Astrocyte of the spinal cord (primary cell): ENCODE measurements at regions not wholly inside any gene's neighbourhood (a gene's known extent, or its start where the extent isn't known, plus 50 kb on each side); places are given as distances from the start of the nearest gene placed in this dataset.

ENCODE experiments used
- DNase-seq: peaks from one replicate; pipeline ENCODE4 v3.0.0; 2011; ENCODE audit warnings: low read depth, low spot score
- H3K4me3 ChIP-seq: 2 replicates; pipeline ENCODE4 v1.5.1; 2011; ENCODE audit warnings: low read depth, mild to moderate bottlenecking, low read length, moderate library complexity
- in situ Hi-C: cut with HindIII; loops from 2 replicates; pipeline ENCODE4 v1.10.0; 2017; ENCODE audit warnings: low sequenced_read_pairs
- TF ChIP-seq, protein P1 (sequence below): IDR thresholded peaks from 2 replicates; pipeline ENCODE4 v1.5.1; 2012; ENCODE audit warnings: low read depth, mild to moderate bottlenecking, low read length, inconsistent platforms

DNA sequence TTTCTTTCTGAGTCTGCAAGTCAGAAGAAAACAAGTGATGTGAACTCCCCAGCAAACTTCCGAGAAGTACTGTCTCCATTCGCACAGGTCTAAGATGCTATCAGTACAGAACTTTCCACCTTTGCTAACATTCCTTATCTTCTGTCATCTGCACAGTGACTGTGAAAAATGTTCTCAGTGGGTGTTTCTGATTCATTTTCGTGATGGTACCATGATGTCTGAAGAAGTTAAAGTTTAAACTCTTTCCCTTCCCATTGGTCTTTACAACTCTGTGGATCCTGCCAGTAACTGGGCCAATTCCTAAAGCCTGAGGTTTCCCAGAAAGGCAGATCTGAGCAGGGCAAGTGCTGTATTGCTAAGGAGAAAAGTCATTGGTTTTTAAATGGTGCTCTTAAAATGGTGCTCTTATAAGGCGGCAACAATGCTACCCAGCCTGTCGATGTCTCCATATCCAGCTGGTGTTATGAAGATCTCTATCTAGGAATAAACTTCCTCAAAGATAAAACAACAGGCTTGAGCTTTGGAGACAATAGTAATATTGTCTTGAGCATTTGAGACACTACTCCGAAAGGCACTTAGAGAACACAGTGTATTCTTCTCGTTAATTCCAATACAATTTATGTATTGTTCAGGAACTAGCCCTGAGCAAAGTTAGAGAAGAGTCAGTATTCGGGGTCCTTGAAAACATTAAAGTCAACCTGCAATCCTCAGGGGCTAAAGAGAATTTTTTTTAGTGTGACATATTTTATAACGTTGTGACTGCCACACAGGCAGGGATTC is 232.3 kb downstream of the OSR1 start:
- TF ChIP-seq, protein P1, sequence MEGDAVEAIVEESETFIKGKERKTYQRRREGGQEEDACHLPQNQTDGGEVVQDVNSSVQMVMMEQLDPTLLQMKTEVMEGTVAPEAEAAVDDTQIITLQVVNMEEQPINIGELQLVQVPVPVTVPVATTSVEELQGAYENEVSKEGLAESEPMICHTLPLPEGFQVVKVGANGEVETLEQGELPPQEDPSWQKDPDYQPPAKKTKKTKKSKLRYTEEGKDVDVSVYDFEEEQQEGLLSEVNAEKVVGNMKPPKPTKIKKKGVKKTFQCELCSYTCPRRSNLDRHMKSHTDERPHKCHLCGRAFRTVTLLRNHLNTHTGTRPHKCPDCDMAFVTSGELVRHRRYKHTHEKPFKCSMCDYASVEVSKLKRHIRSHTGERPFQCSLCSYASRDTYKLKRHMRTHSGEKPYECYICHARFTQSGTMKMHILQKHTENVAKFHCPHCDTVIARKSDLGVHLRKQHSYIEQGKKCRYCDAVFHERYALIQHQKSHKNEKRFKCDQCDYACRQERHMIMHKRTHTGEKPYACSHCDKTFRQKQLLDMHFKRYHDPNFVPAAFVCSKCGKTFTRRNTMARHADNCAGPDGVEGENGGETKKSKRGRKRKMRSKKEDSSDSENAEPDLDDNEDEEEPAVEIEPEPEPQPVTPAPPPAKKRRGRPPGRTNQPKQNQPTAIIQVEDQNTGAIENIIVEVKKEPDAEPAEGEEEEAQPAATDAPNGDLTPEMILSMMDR: no peak
- DNase-seq: no peak
- in situ Hi-C loops: no loop called here
- no peak overlapping the region for H3K4me3 ChIP-seq

DNA sequence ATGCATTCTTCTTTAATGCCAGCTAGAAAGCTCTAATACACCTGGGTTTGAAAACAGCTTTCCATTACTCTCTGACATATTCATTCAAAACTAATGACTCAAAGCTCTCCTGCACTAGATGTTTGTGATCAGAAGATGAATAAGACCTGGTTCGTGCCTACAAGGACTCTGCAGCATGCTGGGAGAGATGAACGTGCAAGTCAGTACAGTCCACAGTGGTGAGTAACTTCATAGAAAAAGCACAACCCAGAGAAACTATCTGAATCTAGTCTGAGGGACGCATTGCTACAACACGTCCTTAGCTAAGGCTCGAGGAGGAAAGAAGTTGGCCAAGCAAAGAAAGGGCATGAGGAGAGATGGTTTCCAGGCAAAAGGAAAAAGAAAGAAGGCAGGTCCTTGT is 234.3 kb downstream of the OSR1 start:
- in situ Hi-C loops: no loop called here
- no peak overlapping the region for H3K4me3 ChIP-seq
- DNase-seq: peak; percentile 76
- TF ChIP-seq, protein P1: no peak

DNA sequence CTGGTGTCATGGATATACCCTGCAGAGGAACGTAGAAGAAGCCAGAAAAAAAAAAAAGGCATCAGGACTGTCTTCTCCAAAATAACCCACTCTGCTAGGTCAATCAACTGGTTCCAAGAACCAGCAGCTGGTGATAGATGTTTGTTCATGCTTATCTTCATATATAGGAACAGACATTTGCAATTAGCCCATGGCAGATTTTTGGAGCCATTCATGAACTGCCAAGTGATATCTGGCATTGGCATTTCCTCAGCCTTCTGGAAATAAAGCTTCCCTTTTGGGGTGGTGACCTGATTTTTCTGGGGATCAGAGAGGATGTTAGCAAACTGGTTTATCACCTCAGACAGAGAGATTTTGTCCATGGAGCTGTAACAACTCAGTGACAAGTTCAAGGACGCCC is 234.9 kb downstream of the OSR1 start:
- in situ Hi-C loops: no loop called here
- DNase-seq: no peak
- TF ChIP-seq, protein P1: no peak
- H3K4me3 ChIP-seq: no peak overlapping the region

DNA sequence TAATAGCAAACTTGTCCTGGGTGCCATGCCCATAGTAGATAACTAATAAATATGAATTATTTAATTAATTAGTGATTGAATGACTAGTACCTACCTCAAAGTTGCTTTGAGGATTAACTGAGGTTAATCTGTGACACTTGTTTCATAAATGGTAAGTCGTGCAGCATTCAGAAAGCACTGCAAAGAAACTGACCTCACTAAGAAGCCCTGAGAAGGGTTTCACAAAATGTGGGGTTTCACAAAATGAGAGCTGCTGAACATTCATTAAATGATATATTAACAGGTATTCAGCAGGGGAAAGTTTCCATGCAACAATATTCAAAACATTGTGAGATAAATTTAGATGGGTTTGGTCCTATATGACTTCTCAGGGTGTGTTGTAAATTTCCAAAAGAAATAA is 236.2 kb downstream of the OSR1 start:
- H3K4me3 ChIP-seq: no peak overlapping the region
- in situ Hi-C loops: no loop called here
- TF ChIP-seq, protein P1: no peak
- DNase-seq: no peak

DNA sequence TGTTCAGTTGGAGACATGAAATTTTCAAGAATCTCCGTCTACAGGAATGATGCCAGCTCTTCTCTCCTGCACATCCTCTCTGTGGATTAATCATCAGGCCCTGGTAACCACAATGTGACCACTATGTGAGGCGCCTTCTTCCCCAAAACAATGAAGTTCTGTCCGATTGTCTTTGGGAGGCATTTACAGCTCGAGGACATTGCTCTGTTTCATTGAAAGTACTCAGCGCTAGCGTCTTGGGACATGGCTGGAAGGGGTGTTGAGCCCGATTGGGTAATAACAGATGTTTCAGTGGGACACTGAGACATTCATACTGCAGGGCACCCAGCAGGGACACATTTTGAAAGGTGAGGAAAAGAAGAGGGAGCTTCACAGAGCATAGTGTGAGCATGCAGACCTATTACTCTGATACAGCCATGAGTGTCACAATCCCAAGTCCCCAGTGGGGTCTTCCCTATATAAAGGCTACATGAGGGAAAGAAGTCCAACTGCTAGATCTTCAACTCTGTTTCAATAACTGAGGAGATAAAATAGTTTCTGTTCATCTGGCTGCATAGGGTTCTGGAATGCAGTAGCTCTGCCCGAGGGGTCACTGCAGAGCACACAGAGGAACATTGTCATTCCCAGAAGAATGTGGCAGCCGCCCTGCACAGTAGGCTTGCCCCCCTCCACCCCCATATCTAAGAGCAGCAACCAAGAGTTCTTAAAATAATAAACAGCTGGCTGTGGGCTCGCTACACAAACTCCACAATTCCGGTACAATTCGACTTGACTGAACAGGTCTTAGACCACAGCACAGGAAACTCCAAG is 237.3 kb downstream of the OSR1 start:
- peak; percentile 91 for DNase-seq
- no peak overlapping the region for H3K4me3 ChIP-seq
- in situ Hi-C loops: no loop called here
- TF ChIP-seq, protein P1: no peak

DNA sequence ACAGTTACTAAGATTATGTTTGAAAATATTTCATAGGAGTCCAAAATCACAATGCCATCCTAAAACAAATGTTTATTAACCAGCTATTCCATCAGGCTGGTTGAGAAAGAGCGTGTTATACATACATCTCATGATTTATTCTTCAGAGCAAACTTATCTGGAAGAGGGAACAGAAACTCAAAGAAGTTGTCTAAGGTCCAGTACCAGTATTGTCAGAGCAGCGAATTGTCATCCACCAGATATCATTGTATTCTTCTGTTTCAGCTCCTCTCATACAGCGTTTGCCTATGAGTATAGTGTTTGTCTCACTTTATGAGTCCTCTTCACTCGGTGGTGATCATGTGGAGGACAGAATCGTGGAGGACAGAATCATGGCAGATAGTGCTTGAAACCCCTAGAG is 238.2 kb downstream of the OSR1 start:
- in situ Hi-C loops: no loop called here
- H3K4me3 ChIP-seq: no peak overlapping the region
- TF ChIP-seq, protein P1: no peak
- no peak for DNase-seq
